Epithelial cell of proximal tubule (primary cell): ENCODE measurements at regions not wholly inside any gene's neighbourhood (a gene's known extent, or its start where the extent isn't known, plus 50 kb on each side); places are given as distances from the start of the nearest gene placed in this dataset.
"Not testable (repeated sequence)": the region's sequence is repeated elsewhere in the genome, so short reads cannot be mapped to it uniquely, and the experiment has no call there.

Experiments
- DNase-seq: peaks from one replicate; pipeline ENCODE4 v3.0.0-alpha.2; 2011; ENCODE audit warnings: low read depth
- H3K4me3 ChIP-seq: 2 replicates; pipeline ENCODE4 v1.5.1; 2011; ENCODE audit warnings: low read depth, mild to moderate bottlenecking, low read length
- TF ChIP-seq, protein P1 (sequence below): conservative IDR thresholded peaks from 2 replicates; pipeline ENCODE4 v1.5.1; 2012; ENCODE audit warnings: low read depth, mild to moderate bottlenecking, low read length

DNA sequence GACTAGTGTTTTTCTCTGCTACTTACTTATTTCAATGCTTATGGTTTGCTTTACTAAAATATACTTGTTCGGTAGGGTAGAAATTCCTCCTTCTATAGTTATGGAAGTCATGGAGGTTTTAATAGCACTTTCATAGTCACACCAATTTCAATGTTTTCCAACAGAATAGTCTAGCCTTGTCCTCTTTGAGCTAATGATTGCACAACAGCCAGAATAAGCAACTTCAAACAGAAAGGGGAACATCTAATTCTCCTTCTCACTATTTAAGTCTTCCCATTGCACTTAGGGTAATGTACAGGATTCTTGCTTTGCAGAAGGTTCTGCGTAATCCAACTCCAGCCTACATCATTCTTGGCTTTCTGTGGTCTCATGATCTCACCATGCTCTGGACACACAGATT lies 287.7 kb upstream of the GCFC2 start:
- no peak for DNase-seq
- TF ChIP-seq, protein P1, sequence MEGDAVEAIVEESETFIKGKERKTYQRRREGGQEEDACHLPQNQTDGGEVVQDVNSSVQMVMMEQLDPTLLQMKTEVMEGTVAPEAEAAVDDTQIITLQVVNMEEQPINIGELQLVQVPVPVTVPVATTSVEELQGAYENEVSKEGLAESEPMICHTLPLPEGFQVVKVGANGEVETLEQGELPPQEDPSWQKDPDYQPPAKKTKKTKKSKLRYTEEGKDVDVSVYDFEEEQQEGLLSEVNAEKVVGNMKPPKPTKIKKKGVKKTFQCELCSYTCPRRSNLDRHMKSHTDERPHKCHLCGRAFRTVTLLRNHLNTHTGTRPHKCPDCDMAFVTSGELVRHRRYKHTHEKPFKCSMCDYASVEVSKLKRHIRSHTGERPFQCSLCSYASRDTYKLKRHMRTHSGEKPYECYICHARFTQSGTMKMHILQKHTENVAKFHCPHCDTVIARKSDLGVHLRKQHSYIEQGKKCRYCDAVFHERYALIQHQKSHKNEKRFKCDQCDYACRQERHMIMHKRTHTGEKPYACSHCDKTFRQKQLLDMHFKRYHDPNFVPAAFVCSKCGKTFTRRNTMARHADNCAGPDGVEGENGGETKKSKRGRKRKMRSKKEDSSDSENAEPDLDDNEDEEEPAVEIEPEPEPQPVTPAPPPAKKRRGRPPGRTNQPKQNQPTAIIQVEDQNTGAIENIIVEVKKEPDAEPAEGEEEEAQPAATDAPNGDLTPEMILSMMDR: no peak
- H3K4me3 ChIP-seq: no peak overlapping the region

DNA sequence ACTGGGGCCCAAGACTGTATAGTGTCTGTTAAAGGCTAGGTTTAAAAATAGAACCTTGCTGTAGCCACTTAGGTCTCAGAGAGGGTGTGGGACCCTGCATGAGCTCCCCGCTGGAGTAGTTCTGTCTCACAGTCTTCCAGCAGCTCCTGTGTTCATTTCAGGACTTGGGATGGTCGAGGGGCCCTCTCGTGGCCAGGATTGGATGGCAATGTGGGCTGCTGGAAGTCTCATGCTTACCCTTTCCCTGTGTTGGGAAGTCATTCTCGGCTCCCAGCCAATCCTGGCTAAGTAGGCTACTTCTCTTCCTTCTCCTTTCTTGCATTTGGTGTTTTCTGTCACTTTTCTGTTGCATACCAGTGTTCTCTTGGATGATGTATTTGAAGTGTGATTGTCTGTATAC lies 284.0 kb upstream of the GCFC2 start:
- DNase-seq: no peak
- H3K4me3 ChIP-seq: no peak overlapping the region
- TF ChIP-seq, protein P1: no peak

DNA sequence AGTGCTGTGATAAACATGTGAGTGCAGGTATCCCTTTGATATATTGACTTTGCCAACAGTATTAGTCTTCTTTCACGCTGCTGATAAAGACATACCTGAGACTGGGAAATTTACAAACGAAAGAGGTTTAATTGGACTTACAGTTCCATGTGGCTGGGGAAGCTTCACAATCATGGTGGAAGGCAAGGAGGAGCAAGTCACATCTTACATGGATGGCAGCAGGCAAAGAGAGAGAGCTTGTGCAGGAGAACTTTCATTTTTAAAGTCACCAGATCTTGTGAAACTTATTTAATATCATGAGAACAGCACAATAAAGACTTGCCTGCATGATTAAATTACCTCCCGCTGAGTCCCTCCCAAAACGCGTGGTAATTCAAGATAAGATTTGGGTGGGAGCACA lies 277.9 kb upstream of the GCFC2 start:
- DNase-seq, H3K4me3 ChIP-seq: not testable (repeated sequence)

DNA sequence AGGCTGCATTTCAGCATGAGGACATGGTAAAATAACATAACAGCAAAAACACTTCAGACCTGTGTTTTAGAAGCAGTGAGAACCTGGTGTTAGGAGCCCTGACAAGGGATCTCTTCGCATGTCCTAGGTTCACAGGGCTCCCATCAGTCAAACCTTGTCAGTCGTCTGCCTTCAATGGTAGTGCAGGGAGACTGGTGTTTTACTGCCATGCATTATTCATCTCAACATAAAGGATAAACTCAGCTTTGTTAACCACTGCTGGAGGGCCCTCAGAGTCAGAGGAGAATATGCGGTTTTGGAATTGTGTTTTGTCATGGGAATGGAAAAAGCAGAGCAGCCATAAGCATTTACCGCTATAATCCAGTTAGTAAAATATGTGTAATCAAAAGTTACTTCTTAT lies 275.9 kb upstream of the GCFC2 start:
- TF ChIP-seq, protein P1: no peak

DNA sequence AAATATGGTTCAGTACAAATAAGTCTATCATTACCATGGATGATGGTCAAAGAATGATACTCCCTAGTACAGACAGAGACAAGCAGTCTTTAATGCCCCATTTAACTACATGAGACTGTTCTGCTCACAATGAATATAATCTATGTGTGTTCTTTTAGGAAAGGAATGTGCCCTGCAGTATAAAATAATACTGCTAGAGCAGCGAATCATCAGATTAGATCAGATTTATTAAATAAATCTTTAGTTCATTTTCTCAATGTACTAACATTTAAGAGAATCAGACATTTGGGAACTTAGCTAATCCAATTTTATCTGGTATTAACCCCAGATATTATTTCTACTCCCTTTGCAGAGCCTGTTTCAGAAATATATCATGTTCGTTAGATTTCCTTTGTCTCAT lies 272.0 kb upstream of the GCFC2 start:
- TF ChIP-seq, protein P1: no peak
- H3K4me3 ChIP-seq: no peak overlapping the region
- DNase-seq: no peak

More for the DNA sequence above, 275.9 kb upstream of the GCFC2 start:
- no peak for DNase-seq
- H3K4me3 ChIP-seq: no peak overlapping the region

DNA sequence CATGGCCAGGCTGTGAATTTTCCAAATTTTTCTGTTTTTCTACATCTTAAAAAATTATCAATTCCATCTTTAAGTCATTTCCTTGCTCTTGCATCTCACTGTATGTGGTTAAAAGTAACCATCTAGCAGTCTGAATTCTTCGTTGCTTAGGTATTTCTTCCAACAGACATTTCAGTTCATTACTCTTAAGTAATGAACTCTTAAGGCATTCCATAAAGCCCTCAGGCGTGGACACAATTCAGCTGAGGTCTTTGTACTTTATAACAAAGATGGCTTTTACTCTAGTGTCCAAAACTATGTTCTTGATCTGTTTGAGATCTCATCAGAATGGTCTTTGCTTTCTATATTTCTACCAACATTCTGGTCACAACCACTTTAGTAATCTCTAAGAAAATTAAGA lies 253.9 kb upstream of the GCFC2 start:
- no peak for DNase-seq
- H3K4me3 ChIP-seq: no peak overlapping the region
- TF ChIP-seq, protein P1: no peak

DNA sequence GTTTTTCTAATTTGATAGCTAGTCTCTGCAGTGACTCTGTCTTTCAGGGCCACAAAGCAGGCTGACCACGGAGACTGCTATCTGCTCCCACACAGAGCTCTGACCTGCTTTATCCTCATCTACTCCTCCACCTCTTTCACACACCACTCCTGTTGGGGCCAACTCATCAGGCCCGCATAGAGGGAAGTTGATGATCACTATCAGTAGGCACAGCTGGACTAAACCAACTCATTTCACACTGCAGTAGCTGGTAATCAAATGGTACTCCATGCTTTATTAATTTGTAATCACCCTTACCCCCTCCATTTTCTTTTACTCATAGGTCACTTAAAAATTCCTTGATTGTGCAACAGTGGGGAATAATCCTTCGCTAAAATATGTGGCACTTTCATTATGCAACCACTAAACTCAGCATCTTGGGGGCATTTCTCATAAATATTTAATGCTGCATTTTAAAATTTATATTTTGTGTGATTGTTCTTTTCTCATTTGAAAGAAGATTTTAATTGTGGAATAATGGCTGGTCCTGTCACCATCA lies 249.8 kb upstream of the GCFC2 start:
- DNase-seq: no peak
- TF ChIP-seq, protein P1: no peak
- H3K4me3 ChIP-seq: no peak overlapping the region
